ENCODE measurements at regions not wholly inside any gene's neighbourhood (a gene's known extent, or its start where the extent isn't known, plus 50 kb on each side); places are given as distances from the start of the nearest gene placed in this dataset.

DNA sequence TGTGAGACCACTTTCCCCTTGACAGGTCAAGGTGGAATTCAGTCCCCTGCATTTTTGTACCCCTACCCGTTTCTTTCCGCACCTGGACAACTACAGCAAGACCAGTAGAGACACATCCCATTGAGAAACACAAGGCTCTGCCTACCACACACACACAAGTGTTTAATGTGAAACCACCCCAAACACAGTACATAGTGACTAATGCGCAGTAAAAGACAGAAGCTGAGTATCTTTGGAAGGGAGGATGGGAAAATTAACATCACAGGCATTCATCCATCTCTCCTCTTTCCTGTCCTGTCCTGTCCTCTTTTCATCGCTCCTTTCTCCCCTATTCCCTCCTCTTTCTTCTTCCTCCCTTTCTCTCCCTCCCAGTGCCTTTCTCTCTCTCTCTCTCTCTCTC is 64.8 kb downstream of the SCN11A start:
- H3K4me1 ChIP-seq (ENCODE audit: insufficient read depth, low read length, poor library complexity, severe bottlenecking), result no peaks in the 10 kb centered on the region
- no peaks in the 10 kb centered on the region for H3K9me3 ChIP-seq (ENCODE audit: insufficient read depth, low read depth, low read length)
- no peak overlapping the region for H3K4me3 ChIP-seq (ENCODE audit: low read length, poor library complexity, severe bottlenecking)
- no peak overlapping the region for H3K9ac ChIP-seq (ENCODE audit: low read depth, low read length, poor library complexity, severe bottlenecking)
- no peaks in the 10 kb centered on the region for H3K79me2 ChIP-seq (ENCODE audit: insufficient read depth, low read length)
- no peaks in the 10 kb centered on the region for H4K20me1 ChIP-seq (ENCODE audit: insufficient read depth, low read length, poor library complexity, severe bottlenecking)
- no peak overlapping the region for H2AFZ ChIP-seq (ENCODE audit: low read length)
- H3K27me3 ChIP-seq (ENCODE audit: insufficient read depth, low read length, poor library complexity, severe bottlenecking), result no peaks in the 10 kb centered on the region
- H3F3A ChIP-seq (ENCODE audit: low read depth), result no peaks in the 10 kb centered on the region
- H3K36me3 ChIP-seq (ENCODE audit: insufficient read depth, low read length), result no peaks in the 10 kb centered on the region
- no peak overlapping the region for H3K4me2 ChIP-seq (ENCODE audit: low read depth, low read length, poor library complexity, severe bottlenecking)
- no peak for TF ChIP-seq EZH2phosphoT487 (IDR thresholded peaks at IDR 0.05; ENCODE audit: borderline replicate concordance)
- TF ChIP-seq CTCF (conservative IDR thresholded peaks at IDR 0.05; ENCODE audit: low read length), result no peak
- no peaks in the 10 kb centered on the region for H3K9me2 ChIP-seq (replicated peaks; ENCODE audit: low read depth, low read length)

DNA sequence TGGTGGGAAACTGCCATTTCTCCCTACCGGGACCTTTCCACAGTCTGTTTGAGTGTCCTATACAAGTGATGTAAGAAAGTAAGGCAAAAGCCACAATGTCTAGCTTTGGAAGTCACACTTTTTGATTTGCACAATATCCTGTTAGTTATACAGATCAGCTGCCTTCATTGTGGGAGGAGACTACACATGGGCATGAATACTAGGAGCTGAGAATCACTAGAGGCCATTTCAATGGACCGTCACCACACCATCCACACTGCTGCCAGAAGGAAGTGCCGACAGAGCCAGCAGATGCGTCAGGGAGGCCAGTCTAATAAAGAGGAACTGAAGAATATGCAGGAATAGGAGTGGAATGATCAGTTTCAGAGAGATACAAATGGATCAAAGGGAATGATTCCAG is 65.8 kb downstream of the SCN11A start:
- Histone ChIP-seq H4K20me1 (ENCODE audit: insufficient read depth, low read length, poor library complexity, severe bottlenecking) (no peaks in the 10 kb centered on the region), H3K79me2 (ENCODE audit: insufficient read depth, low read length) (no peaks in the 10 kb centered on the region), H3K4me2 (ENCODE audit: low read depth, low read length, poor library complexity, severe bottlenecking) (no peak overlapping the region), H3K4me1 (ENCODE audit: insufficient read depth, low read length, poor library complexity, severe bottlenecking) (no peaks in the 10 kb centered on the region), H3K9ac (ENCODE audit: low read depth, low read length, poor library complexity, severe bottlenecking) (no peak overlapping the region), H3K36me3 (ENCODE audit: insufficient read depth, low read length) (no peaks in the 10 kb centered on the region), H2AFZ (ENCODE audit: low read length) (no peak overlapping the region), H3K9me3 (ENCODE audit: insufficient read depth, low read depth, low read length) (no peaks in the 10 kb centered on the region), H3K27me3 (ENCODE audit: insufficient read depth, low read length, poor library complexity, severe bottlenecking) (no peaks in the 10 kb centered on the region), H3K4me3 (ENCODE audit: low read length, poor library complexity, severe bottlenecking) (no peak overlapping the region), H3K9me2 (replicated peaks; ENCODE audit: low read depth, low read length) (no peaks in the 10 kb centered on the region), H3F3A (ENCODE audit: low read depth) (no peaks in the 10 kb centered on the region)
- no peak for TF ChIP-seq CTCF (conservative IDR thresholded peaks at IDR 0.05; ENCODE audit: low read length)
- no peak for TF ChIP-seq EZH2phosphoT487 (IDR thresholded peaks at IDR 0.05; ENCODE audit: borderline replicate concordance)

DNA sequence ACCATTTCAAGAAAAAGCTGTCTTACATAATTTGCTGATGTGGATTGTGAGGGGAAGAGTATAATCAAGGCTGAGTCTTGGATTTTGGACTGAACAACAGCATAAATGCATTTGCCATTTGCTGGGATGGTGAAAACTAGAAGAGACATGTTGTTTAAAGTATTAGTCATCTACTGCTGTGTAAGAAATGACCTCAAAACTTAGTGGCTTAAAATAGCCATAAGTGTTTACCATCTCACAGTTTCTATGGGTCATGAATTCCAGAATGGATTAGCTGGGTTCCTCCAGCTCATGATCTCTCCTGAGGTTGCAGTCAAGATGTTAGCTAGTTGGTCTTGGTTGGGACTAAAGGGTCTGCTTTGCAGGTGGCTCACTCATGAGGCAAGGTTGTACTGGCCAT is 66.2 kb downstream of the SCN11A start:
- Histone ChIP-seq H3K9ac (ENCODE audit: low read depth, low read length, poor library complexity, severe bottlenecking) (no peak overlapping the region), H3F3A (ENCODE audit: low read depth) (no peaks in the 10 kb centered on the region), H3K9me2 (replicated peaks; ENCODE audit: low read depth, low read length) (no peaks in the 10 kb centered on the region), H3K27me3 (ENCODE audit: insufficient read depth, low read length, poor library complexity, severe bottlenecking) (no peaks in the 10 kb centered on the region), H3K36me3 (ENCODE audit: insufficient read depth, low read length) (no peaks in the 10 kb centered on the region), H2AFZ (ENCODE audit: low read length) (no peak overlapping the region), H3K79me2 (ENCODE audit: insufficient read depth, low read length) (no peaks in the 10 kb centered on the region), H4K20me1 (ENCODE audit: insufficient read depth, low read length, poor library complexity, severe bottlenecking) (no peaks in the 10 kb centered on the region), H3K4me3 (ENCODE audit: low read length, poor library complexity, severe bottlenecking) (no peak overlapping the region), H3K4me2 (ENCODE audit: low read depth, low read length, poor library complexity, severe bottlenecking) (no peak overlapping the region), H3K4me1 (ENCODE audit: insufficient read depth, low read length, poor library complexity, severe bottlenecking) (no peaks in the 10 kb centered on the region), H3K9me3 (ENCODE audit: insufficient read depth, low read depth, low read length) (no peaks in the 10 kb centered on the region)
- TF ChIP-seq CTCF (conservative IDR thresholded peaks at IDR 0.05; ENCODE audit: low read length) (no peak), EZH2phosphoT487 (IDR thresholded peaks at IDR 0.05; ENCODE audit: borderline replicate concordance) (no peak)

All from Loucy (cell line).